HG03039 (cell line): ENCODE measurements at regions not wholly inside any gene's neighbourhood (a gene's known extent, or its start where the extent isn't known, plus 50 kb on each side); places are given as distances from the start of the nearest gene placed in this dataset.

Experiments
- ATAC-seq: cut with Tn5 transposase; IDR thresholded peaks from one replicate; pipeline ENCODE4 v1.9.1; 2021; ENCODE audit warnings: mild to moderate bottlenecking, moderate library complexity; ENCODE audit not compliant: unreplicated experiment

GRCh38 chr7:121575194-121575765, 179.2 kb upstream of the FAM3C start:
- no peak for ATAC-seq

DNA sequence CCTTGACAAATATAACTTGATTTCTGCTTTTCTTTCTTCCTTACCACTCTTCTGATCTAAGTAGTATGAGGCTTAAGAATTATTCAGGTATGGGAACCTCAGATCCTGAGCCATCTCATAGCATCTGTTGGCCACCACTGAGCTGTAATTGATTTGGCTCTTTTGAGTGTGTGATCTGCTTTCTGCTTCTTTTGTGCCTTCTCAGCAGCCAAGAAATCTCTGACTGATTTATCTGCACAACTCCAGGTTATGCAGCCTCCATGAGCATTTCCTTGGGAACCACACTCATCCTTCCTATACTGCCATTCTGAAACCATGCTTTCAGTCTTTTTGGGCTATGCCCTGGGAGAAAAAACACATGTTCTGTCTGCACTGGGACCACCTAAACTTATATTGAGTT, 178.0 kb upstream of the FAM3C start:
- no peak for ATAC-seq

DNA sequence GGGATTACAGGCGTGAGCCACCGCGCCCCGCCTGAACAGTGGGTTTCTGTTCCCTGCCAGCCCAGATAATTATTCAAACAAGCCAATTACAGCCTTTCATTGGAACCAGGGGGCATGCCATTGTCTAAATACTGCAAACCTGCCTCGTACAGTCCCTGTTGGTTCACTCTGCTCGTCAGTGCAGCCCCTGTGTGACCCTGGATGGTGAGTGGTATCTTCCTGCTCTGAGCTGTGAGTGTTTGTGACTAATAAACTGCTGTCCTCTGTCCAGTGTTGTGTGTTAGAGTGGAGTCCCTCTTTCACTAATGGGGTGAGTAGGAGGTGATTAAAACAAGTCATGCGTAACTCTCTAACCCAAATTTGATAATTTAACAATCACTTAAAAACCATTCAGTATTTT, 176.5 kb upstream of the FAM3C start:
- no peak for ATAC-seq

GRCh38 chr7:121570365-121570764, 174.3 kb upstream of the FAM3C start:
- no peak for ATAC-seq

DNA sequence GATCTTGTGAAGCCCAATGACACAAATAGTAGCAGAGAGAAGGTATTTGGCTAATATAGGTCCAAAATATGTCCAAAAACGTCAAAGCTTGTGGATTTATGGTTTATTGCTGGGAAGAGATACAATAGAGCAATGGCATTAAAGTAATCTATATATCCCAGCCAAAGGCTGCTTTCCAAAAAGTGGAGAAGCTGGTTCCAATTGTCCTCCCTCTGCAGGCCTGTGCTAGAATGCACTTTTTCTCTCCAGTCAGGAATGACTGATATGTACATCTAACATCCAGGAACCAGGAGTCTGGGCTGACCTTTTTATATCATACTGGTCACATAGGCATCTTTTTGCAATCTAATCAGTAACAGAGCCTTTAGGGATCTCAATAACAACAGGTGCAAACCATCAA, 167.1 kb upstream of the FAM3C start:
- no peak for ATAC-seq

- ATAC-seq: no peak
These were observed 166.2 kb upstream of the FAM3C start for GRCh38 chr7:121562259-121562658.

- no peak for ATAC-seq
These were observed 165.6 kb upstream of the FAM3C start for GRCh38 chr7:121561717-121562116.

- no peak for ATAC-seq
These were observed 164.3 kb upstream of the FAM3C start for GRCh38 chr7:121560267-121560990.

DNA sequence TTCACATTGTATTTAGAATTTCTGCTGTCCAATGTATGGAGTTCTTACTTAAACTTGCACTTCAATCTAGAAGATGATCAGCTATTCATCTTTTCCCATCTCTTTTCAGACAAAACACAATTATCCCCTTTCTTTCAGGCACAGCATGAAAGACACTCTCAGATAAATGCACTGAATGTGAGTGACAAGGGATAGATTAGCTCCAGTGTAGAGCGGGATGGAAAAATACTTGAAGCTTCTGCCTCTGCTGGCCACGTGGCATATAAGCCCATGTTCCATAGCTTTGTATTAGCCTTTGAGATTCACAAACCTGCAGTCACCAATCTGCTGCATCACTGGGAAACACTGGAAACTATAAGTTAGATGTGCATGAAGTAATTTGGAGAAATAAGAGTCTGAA, 162.2 kb upstream of the FAM3C start:
- ATAC-seq: no peak

- no peak for ATAC-seq
These were observed 161.2 kb upstream of the FAM3C start for GRCh38 chr7:121557034-121557892.

GRCh38 chr7:121555558-121555957, 159.4 kb upstream of the FAM3C start:
- ATAC-seq: no peak

- peak; percentile 59 for ATAC-seq
These were observed 151.5 kb upstream of the FAM3C start for GRCh38 chr7:121547544-121548092.

- no peak for ATAC-seq
These were observed 150.8 kb upstream of the FAM3C start for GRCh38 chr7:121546632-121547543.

DNA sequence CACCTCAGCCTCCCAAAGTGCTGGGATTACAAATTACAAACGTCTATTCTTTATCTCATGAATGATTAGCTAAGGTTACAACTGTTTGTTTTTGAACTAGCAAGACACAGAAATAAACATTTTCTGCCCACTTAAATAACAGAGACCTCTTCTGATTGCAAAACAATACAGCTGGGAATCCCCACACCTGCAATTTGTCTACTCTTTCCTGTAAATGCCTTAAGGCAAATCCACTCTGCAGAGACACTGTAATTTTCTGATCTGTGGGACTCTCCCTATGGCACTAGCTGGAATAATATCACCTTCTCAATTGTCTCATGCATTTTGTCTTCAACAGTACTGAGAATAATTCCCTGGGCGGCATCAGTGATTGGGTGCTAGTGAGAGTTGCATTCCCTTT, 149.3 kb upstream of the FAM3C start:
- ATAC-seq: no peak

DNA sequence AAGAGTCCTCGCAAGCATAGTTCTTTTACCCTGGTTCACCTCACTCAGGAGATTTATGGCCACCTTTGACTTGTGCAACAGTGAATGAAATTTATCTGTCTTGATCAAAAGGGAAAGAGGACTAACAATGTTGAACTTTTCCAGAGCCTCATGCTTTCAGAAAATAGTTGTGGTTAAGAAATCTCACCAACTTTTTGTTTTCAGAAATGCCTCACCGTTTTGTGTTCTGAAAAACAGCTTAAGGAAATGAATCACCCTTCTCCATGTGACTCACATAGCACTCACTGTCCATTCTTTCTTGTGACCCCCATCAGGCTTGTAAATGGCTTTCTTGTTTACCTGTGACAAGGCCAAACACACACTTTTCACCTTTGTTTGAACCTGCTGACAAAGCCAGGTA, 148.6 kb upstream of the FAM3C start:
- ATAC-seq: peak; percentile 65

GRCh38 chr7:121544238-121544637, 148.1 kb upstream of the FAM3C start:
- ATAC-seq: no peak

DNA sequence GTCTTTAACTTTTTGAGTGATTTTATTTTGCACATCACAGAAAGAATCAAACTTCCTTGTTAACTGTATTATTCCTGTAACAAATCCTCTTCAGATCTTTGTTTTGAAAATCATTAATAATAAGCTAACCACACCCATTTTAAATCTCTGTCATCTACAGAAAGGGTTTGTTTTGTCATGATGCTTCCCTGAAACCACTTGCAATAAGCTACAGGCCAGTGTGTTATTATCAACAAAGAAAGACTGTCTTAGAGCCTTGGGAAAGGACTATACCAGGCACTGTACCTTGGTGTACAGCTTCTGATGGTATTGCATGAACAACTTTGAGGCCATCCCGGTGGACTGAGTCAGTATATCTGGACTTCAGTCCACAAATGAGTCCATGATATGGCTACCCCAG, 145.3 kb upstream of the FAM3C start:
- no peak for ATAC-seq

DNA sequence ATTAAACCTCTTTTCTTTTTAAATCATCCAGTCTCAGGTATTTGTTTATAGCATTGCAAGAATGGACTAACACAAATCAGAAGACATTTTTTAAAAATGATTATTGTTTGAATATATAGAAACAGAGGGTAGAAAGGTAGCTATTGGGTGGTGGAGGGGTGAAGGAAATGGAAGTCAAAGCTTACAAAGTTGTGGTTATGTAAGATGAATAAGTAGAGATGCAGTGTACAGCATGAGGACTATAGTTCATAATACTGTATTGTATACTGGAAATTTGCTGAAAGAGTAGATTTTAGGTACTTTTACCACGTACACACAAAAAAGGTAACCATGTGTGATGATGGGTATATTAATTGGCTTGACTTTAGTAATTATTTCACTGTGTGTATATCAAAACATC, 144.0 kb upstream of the FAM3C start:
- ATAC-seq: no peak

DNA sequence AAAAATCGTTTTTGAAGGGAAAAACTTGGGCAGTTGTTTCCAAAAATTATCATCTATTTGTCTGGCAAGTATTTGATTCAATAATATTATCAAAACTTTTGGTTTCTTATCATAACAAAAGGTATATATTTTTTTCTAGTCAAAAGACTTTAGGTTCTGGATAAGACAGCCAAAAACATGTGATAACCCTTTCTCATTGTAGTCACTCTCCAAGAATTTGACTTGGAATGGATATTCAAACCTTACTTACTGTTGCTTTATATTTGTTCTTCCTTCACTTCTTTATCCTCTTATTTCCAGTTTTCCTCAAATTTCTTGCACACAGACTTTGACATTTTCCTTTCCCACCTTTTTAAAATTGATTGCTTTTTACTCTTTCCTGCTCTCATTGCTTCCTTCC, 140.9 kb upstream of the FAM3C start:
- no peak for ATAC-seq

DNA sequence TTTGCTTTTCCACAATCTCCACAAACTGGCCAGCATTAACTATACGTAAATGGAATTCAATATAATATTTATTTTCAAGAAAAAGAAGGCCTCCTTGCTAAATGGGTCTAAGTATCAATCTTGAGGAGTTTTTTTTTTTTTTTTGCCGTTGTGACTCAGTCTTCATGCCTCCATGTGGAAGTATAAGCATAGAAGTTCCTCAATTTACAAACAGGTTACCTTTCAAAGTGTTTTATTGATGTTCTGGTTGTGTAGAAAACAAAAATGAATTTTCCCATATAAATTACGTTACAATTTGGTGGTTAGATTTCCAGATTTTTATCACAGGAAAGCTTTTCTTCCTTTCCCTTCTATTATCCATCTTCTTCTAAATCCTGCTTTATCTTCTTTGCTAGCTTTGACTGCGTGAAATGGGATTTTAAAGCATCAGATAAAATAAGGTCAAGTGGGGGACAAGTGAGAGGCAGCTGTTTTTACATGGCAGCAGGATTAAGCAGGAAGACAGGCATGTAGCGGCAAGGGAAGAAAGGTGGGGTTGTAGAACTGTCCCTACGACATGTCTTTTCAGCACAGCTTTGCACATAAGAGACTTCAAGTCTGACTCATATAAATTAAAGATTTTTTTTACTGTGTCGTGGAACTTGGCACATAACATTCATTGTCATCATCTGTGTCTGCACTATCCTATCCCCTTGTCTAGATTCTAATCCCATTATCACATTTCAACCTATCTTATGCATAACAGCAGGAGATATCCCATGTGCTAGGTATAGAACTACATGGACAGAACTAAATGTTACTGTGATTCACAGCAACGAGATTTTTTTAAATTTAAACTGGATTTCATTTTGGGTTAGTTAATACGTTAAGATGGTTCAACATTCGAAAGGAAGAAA, 135.3 kb upstream of the FAM3C start:
- ATAC-seq: no peak
